ENCODE measurements at regions not wholly inside any gene's neighbourhood (a gene's known extent, or its start where the extent isn't known, plus 50 kb on each side); places are given as distances from the start of the nearest gene placed in this dataset.

DNA sequence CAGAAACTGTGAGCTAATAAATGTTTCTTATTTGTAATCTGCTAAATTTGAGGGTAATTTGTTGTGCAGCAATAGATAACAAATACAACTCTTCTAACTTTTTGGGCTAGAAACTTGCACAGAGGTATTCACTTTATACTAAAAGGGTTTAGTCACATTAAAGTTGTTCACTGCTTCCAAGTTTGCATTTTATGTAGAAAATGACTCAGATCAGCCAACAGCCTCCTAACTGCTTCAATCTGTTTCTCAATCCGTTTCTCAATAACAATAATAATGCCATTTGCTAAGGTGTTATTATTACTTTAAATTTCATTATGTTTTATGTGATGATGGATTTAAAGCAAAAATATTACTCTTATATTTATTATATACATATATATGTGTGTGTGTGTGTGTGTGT is 213.9 kb downstream of the CENPW start:
- CTCF ChIA-PET, result interaction anchor here (1.2 kb wide), 1 partner anchor 103 kb away, joined by 3 read pairs; no protein-coding TSS in a partner anchor
- Mint-ChIP-seq H3K27ac (no peak overlapping the region), H3K27me3 (ENCODE audit: low read depth) (no peaks in the 10 kb centered on the region)

DNA sequence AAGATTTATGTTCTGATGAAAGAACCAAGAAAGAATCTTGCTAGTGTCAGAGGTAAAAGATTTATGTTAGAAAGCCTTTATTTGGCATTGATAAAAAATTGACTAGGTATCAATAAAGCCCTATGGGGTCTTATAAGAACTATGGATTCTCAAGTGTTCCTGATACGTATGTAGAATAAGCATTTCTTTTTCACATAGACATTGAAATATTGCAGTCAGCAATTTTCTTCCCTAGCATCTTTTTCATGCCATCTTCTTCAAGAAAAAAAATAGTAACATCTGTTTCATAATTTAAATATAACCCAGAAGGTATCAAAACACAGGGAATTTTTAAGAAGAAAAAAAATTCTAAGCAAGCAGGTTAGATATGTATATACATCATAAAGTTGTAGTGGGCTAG is 230.6 kb downstream of the CENPW start:
- intact Hi-C loops (cut with micrococcal nuclease), result no loop called here
- DNase-seq, result no peak

More for the DNA sequence above, 213.9 kb downstream of the CENPW start:
- Mint-ChIP-seq H3K36me3 (ENCODE audit: low read depth) (no peaks in the 10 kb centered on the region), H3K4me3 (no peak overlapping the region), H3K4me1 (ENCODE audit: low read depth) (no peaks in the 10 kb centered on the region), H3K9me3 (no peaks in the 10 kb centered on the region)
- intact Hi-C loops (cut with micrococcal nuclease), result no loop called here
- no peak for DNase-seq

DNA sequence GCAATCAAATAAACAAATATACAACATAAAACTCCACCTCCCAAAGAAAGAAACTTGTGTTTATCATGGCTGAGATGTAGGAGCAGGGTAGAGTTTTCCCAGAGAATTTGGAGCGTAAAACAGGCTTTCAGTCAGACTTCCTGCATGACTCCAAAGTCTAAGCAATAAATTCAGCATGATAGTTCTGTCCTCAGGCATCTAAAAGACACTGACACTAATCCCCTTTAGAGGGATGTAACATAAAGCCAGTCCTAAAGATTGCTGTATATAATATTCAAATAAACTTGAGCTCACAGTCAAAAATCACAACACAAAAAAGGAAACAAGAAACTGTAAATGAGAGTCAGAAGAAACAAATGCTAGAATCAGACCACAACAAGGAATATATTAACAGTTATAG is 234.4 kb downstream of the CENPW start:
- Mint-ChIP-seq H3K27me3 (ENCODE audit: low read depth) (no peaks in the 10 kb centered on the region), H3K27ac (no peak overlapping the region), H3K4me3 (no peak overlapping the region), H3K4me1 (ENCODE audit: low read depth) (no peaks in the 10 kb centered on the region), H3K9me3 (no peaks in the 10 kb centered on the region), H3K36me3 (ENCODE audit: low read depth) (no peaks in the 10 kb centered on the region)
- intact Hi-C loops (cut with micrococcal nuclease), result no loop called here
- CTCF ChIA-PET, result no interaction called here
- DNase-seq, result no peak

More for the DNA sequence above, 230.6 kb downstream of the CENPW start:
- H3K4me3 Mint-ChIP-seq, result no peak overlapping the region
- no peaks in the 10 kb centered on the region for H3K36me3 Mint-ChIP-seq (ENCODE audit: low read depth)
- H3K27me3 Mint-ChIP-seq (ENCODE audit: low read depth), result no peaks in the 10 kb centered on the region
- no peak overlapping the region for H3K27ac Mint-ChIP-seq
- CTCF ChIA-PET, result no interaction called here
- no peaks in the 10 kb centered on the region for H3K9me3 Mint-ChIP-seq
- H3K4me1 Mint-ChIP-seq (ENCODE audit: low read depth), result no peaks in the 10 kb centered on the region

DNA sequence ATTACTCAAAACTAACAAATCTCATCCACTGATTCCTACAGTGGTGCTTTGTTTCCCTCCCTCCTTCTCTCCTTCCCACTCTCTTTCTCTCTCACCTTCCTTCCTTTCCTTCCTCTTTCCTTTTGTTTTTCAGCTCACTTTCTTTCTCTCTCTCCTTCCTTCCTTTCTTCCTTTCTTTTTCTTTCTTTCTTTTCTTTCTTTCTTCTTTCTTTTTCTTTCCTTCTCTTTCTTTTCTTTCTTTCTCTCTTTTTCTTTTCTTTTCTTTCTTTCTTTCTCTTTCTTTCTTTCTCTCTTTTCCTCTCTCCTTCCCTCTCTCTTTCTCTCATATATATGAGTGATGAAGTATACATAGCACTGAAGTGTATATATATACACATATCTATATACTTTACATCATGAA is 241.4 kb downstream of the CENPW start:
- Mint-ChIP-seq H3K27ac (no peak overlapping the region), H3K4me1 (ENCODE audit: low read depth) (no peaks in the 10 kb centered on the region), H3K4me3 (no peak overlapping the region), H3K9me3 (no peaks in the 10 kb centered on the region), H3K36me3 (ENCODE audit: low read depth) (no peaks in the 10 kb centered on the region), H3K27me3 (ENCODE audit: low read depth) (no peaks in the 10 kb centered on the region)
- no peak for DNase-seq
- intact Hi-C loops (cut with micrococcal nuclease), result no loop called here
- CTCF ChIA-PET, result interaction anchor here (0.7 kb wide), 1 partner anchor 106 kb away, joined by 3 read pairs; no protein-coding TSS in a partner anchor

- no peak overlapping the region for H3K4me3 Mint-ChIP-seq
- intact Hi-C loops (cut with micrococcal nuclease), result no loop called here
- H3K27ac Mint-ChIP-seq, result no peak overlapping the region
- H3K36me3 Mint-ChIP-seq (ENCODE audit: low read depth), result no peaks in the 10 kb centered on the region
- CTCF ChIA-PET, result no interaction called here
- H3K27me3 Mint-ChIP-seq (ENCODE audit: low read depth), result no peaks in the 10 kb centered on the region
- no peaks in the 10 kb centered on the region for H3K4me1 Mint-ChIP-seq (ENCODE audit: low read depth)
- peaks cover 2% of the 10 kb centered on the region for H3K9me3 Mint-ChIP-seq
- no peak for DNase-seq
These were observed 260.5 kb downstream of the CENPW start for GRCh38 chr6:126600258-126600916.

GRCh38 chr6:126603410-126603809 is 263.5 kb downstream of the CENPW start:
- CTCF ChIA-PET, result no interaction called here
- Mint-ChIP-seq H3K4me1 (ENCODE audit: low read depth) (no peaks in the 10 kb centered on the region), H3K9me3 (no peaks in the 10 kb centered on the region), H3K27ac (no peak overlapping the region), H3K4me3 (no peak overlapping the region), H3K27me3 (ENCODE audit: low read depth) (no peaks in the 10 kb centered on the region), H3K36me3 (ENCODE audit: low read depth) (no peaks in the 10 kb centered on the region)
- intact Hi-C loops (cut with micrococcal nuclease), result no loop called here
- DNase-seq, result no peak

DNA sequence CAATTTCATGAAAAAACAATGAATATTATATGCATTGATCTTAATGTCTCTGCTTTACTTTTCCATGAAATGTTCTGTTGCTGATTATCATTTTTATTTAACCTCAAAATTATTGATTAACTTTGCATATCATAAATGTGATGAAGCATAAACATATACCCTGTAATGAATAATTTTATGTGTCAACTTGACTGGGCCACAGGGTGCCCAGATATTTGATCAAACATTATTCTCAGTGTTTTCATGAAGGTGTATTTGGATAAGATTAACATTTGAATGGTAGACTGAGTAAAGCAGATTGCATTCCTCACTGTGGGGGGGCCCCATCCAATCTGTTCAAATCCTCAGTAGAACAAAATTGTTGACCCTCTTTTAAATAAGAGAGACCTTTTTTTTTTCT is 265.2 kb downstream of the CENPW start:
- Mint-ChIP-seq H3K4me1 (ENCODE audit: low read depth) (no peaks in the 10 kb centered on the region), H3K9me3 (peaks cover 4% of the 10 kb centered on the region), H3K36me3 (ENCODE audit: low read depth) (peaks cover 1% of the 10 kb centered on the region), H3K27ac (no peak overlapping the region), H3K4me3 (no peak overlapping the region), H3K27me3 (ENCODE audit: low read depth) (no peaks in the 10 kb centered on the region)
- no peak for DNase-seq
- CTCF ChIA-PET, result no interaction called here
- intact Hi-C loops (cut with micrococcal nuclease), result no loop called here

GRCh38 chr6:126607289-126607688 is 267.4 kb downstream of the CENPW start:
- Mint-ChIP-seq H3K36me3 (ENCODE audit: low read depth) (peaks cover 1% of the 10 kb centered on the region), H3K4me1 (ENCODE audit: low read depth) (no peaks in the 10 kb centered on the region), H3K9me3 (peaks cover 9% of the 10 kb centered on the region), H3K27me3 (ENCODE audit: low read depth) (no peaks in the 10 kb centered on the region), H3K27ac (no peak overlapping the region), H3K4me3 (no peak overlapping the region)
- no peak for DNase-seq
- CTCF ChIA-PET, result no interaction called here
- intact Hi-C loops (cut with micrococcal nuclease), result no loop called here

DNA sequence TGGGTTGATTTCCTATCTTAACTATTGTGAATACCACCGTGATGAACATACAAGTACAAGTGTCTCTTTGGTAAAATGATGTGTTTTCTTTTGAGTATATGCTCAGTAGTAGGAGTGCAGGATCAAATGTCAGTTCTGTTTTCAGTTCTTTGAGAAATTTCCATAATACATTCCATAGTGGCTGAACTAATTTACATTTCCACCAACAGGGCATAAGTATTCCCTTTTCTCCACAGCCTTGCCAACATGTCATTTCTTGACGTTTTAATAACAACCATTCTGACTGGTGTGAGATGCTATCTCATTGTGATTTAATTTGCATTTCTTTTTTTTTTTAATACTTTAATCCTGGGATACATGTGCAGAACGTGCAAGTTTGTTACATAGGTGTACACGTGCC is 268.8 kb downstream of the CENPW start:
- CTCF ChIA-PET, result no interaction called here
- Mint-ChIP-seq H3K27ac (no peak overlapping the region), H3K4me1 (ENCODE audit: low read depth) (no peaks in the 10 kb centered on the region), H3K9me3 (peaks cover 12% of the 10 kb centered on the region), H3K27me3 (ENCODE audit: low read depth) (no peaks in the 10 kb centered on the region), H3K36me3 (ENCODE audit: low read depth) (peaks cover 1% of the 10 kb centered on the region), H3K4me3 (no peak overlapping the region)
- intact Hi-C loops (cut with micrococcal nuclease), result no loop called here
- DNase-seq, result no peak

GRCh38 chr6:126614642-126615504 is 275.0 kb downstream of the CENPW start:
- H3K36me3 Mint-ChIP-seq (ENCODE audit: low read depth), result peaks cover 1% of the 10 kb centered on the region
- no peak for DNase-seq
- CTCF ChIA-PET, result no interaction called here
- intact Hi-C loops (cut with micrococcal nuclease), result no loop called here
- no peak overlapping the region for H3K27ac Mint-ChIP-seq
- H3K4me3 Mint-ChIP-seq, result no peak overlapping the region
- H3K27me3 Mint-ChIP-seq (ENCODE audit: low read depth), result no peaks in the 10 kb centered on the region
- H3K4me1 Mint-ChIP-seq (ENCODE audit: low read depth), result no peaks in the 10 kb centered on the region
- H3K9me3 Mint-ChIP-seq, result peaks cover 8% of the 10 kb centered on the region

GRCh38 chr6:126616866-126617265 is 277.0 kb downstream of the CENPW start:
- CTCF ChIA-PET, result no interaction called here

DNA sequence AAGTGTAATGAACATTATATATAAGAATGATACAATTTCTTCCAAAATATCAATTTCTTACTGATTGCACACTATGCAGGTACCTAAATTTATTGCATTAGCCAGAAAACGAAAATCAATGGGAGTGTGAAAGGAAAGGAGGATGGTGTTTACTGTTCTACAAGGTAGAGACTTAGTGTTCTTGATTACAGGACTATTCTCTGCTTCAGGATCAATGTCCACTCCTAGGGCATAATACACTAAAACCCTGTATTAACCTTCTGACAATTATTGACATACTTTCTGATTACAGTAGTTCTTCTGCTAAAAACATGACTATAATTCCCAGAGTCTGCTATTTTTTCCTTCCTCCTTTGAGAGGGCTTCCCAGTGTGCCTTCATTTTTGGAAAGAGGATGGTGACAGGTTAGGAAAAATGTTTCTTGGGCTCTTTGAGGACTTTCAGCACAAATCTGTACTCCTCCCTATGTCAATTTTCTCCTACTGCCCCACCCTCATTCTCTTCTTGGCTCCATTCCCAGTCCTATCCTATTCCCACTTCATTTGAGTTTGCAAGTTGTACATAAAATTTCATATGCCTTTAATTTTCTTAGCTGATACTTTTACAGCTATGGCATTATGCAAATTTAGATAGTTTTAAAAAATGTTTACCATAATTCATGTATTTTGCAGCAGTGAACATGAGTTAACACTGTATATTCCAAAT is 278.9 kb downstream of the CENPW start:
- DNase-seq, result no peak
- Mint-ChIP-seq H3K36me3 (ENCODE audit: low read depth) (no peaks in the 10 kb centered on the region), H3K27ac (no peak overlapping the region), H3K4me3 (no peak overlapping the region), H3K4me1 (ENCODE audit: low read depth) (no peaks in the 10 kb centered on the region), H3K9me3 (no peaks in the 10 kb centered on the region), H3K27me3 (ENCODE audit: low read depth) (no peaks in the 10 kb centered on the region)
- CTCF ChIA-PET, result no interaction called here
- intact Hi-C loops (cut with micrococcal nuclease), result no loop called here

More at GRCh38 chr6:126616866-126617265, 277.0 kb downstream of the CENPW start:
- DNase-seq, result no peak
- no peaks in the 10 kb centered on the region for H3K36me3 Mint-ChIP-seq (ENCODE audit: low read depth)
- no peaks in the 10 kb centered on the region for H3K4me1 Mint-ChIP-seq (ENCODE audit: low read depth)
- peaks cover 7% of the 10 kb centered on the region for H3K9me3 Mint-ChIP-seq
- H3K27me3 Mint-ChIP-seq (ENCODE audit: low read depth), result no peaks in the 10 kb centered on the region
- no peak overlapping the region for H3K27ac Mint-ChIP-seq
- intact Hi-C loops (cut with micrococcal nuclease), result no loop called here
- H3K4me3 Mint-ChIP-seq, result no peak overlapping the region

All from activated naive CD4-positive, alpha-beta T cell treated with anti-CD3 and anti-CD28 coated beads for 36 hours (primary cell).